H1 (cell line): ENCODE measurements at regions not wholly inside any gene's neighbourhood (a gene's known extent, or its start where the extent isn't known, plus 50 kb on each side); places are given as distances from the start of the nearest gene placed in this dataset.

Source experiments
- CTCF ChIA-PET: fragments of 300-600 bp; sonication (Branson Sonifier 250); formaldehyde crosslinking; loops from one replicate; lab custom pipeline; 2021; ENCODE audit not compliant: partially characterized antibody; lab: Charles Lee
- POLR2A ChIA-PET: fragments of 300-600 bp; sonication (Branson Sonifier 250); formaldehyde crosslinking; loops from one replicate; lab custom pipeline; 2021; ENCODE audit warnings: inconsistent platforms; ENCODE audit not compliant: partially characterized antibody; lab: Charles Lee
- DNase-seq, 2 experiments: peaks; one replicate each; pipeline versions ENCODE4 v3.0.0 to v3.0.0-alpha.2; 2010 to 2022; ENCODE audit warnings: low spot score in 2 of 2, low read depth in 1 of 2, mixed read lengths in 1 of 2
- FAIRE-seq: peaks from 2 replicates; lab custom pipeline; 2011; peaks lifted over from hg19 to GRCh38; lab: Jason Lieb, UNC
- H2AFZ ChIP-seq: 2 replicates; pipeline ENCODE4 v1.8.1; 2012; ENCODE audit warnings: low read length, inconsistent platforms
- H2AK5ac ChIP-seq: 2 replicates; pipeline ENCODE4 v1.6.1; 2013; ENCODE audit warnings: low read depth, low read length
- H2BK120ac ChIP-seq: replicated peaks from 2 replicates; pipeline ENCODE3; 2013; ENCODE audit warnings: low read depth, low read length, inconsistent platforms
- H2BK12ac ChIP-seq: 2 replicates; pipeline ENCODE4 v1.6.1; 2013; ENCODE audit warnings: low read depth, low read length
- H2BK15ac ChIP-seq: 2 replicates; pipeline ENCODE4 v1.6.1; 2013; ENCODE audit warnings: low read length
- H2BK20ac ChIP-seq: 2 replicates; pipeline ENCODE4 v1.6.1; 2013; ENCODE audit warnings: low read length
- H2BK5ac ChIP-seq: 2 replicates; pipeline ENCODE4 v1.6.1; 2013; ENCODE audit warnings: low read depth, low read length
- H3K14ac ChIP-seq: 2 replicates; pipeline ENCODE4 v1.6.1; 2013; ENCODE audit warnings: inconsistent platforms; ENCODE audit not compliant: insufficient read length
- H3K18ac ChIP-seq: 2 replicates; pipeline ENCODE4 v1.6.1; 2013; ENCODE audit warnings: low read length; ENCODE audit errors: extremely low read depth
- H3K23ac ChIP-seq: 2 replicates; pipeline ENCODE4 v1.6.1; 2013; ENCODE audit warnings: inconsistent platforms; ENCODE audit not compliant: insufficient read length
- H3K23me2 ChIP-seq: 2 replicates; pipeline ENCODE4 v1.6.1; 2013; ENCODE audit warnings: low read depth, low read length
- H3K27ac ChIP-seq: 2 replicates; pipeline ENCODE4 v1.6.1; 2011; ENCODE audit warnings: low read depth, low read length, inconsistent platforms
- H3K27me3 ChIP-seq, 4 experiments: replicated peaks in 1 of 4; 1 replicate in 1 of 4; 2 replicates in 3 of 4; pipeline versions ENCODE4 v1.6.1 to v1.8.1; 2011 to 2013; ENCODE audit warnings: low read length in 3 of 4, mild to moderate bottlenecking in 3 of 4, inconsistent platforms in 2 of 4, mixed read lengths in 2 of 4, moderate library complexity in 1 of 4; ENCODE audit not compliant: control insufficient read depth in 3 of 4, insufficient read depth in 3 of 4; ENCODE audit errors: extremely low read depth in 1 of 4
- H3K36me3 ChIP-seq, 4 experiments: 2 replicates each; pipeline versions ENCODE4 v1.6.1 to v1.8.1; 2011 to 2013; ENCODE audit warnings: mild to moderate bottlenecking in 4 of 4, low read length in 3 of 4, moderate library complexity in 2 of 4, control low read depth in 1 of 4, inconsistent platforms in 1 of 4; ENCODE audit not compliant: insufficient read depth in 4 of 4, control insufficient read depth in 2 of 4
- H3K4ac ChIP-seq: replicated peaks from 2 replicates; pipeline ENCODE3; 2013; ENCODE audit warnings: low read length, low read depth, mixed read lengths, inconsistent platforms; ENCODE audit not compliant: insufficient read length
- H3K4me1 ChIP-seq, 4 experiments: replicated peaks in 1 of 4; 1 replicate in 1 of 4; 2 replicates in 3 of 4; pipeline versions ENCODE4 v1.6.1 to v1.8.1; 2011 to 2013; ENCODE audit warnings: low read length in 3 of 4, inconsistent platforms in 2 of 4, mixed read lengths in 1 of 4; ENCODE audit not compliant: insufficient read depth in 4 of 4, control insufficient read depth in 3 of 4
- H3K4me2 ChIP-seq, 2 experiments: 2 replicates each; pipeline versions ENCODE4 v1.6.1 to v1.8.1; 2011 to 2013; ENCODE audit warnings: low read depth in 2 of 2, low read length in 2 of 2, control low read depth in 1 of 2, inconsistent platforms in 1 of 2, mild to moderate bottlenecking in 1 of 2; ENCODE audit not compliant: insufficient read depth in 1 of 2
- H3K4me3 ChIP-seq, 4 experiments: fragments of 200-600, 300-600 bp in 1 of 4; sonication (generic), shearing (Covaris generic), sonication (Bioruptor Twin) in 1 of 4; 2 replicates each; pipeline versions ENCODE4 v1.5.1 to v1.8.1; 2011 to 2016; ENCODE audit warnings: low read length in 4 of 4, low read depth in 3 of 4, control low read depth in 2 of 4, inconsistent platforms in 2 of 4, mild to moderate bottlenecking in 2 of 4, mixed read lengths in 1 of 4, moderate library complexity in 1 of 4; ENCODE audit not compliant: insufficient read depth in 2 of 4; ENCODE audit errors: extremely low read depth in 1 of 4
- H3K56ac ChIP-seq: replicated peaks from 2 replicates; pipeline ENCODE3; 2013; ENCODE audit warnings: low read depth, mild to moderate bottlenecking, mixed read lengths, low read length, inconsistent platforms; ENCODE audit not compliant: insufficient read length
- H3K79me1 ChIP-seq: 2 replicates; pipeline ENCODE4 v1.6.1; 2013; ENCODE audit warnings: low read depth, low read length, control low read depth
- H3K79me2 ChIP-seq, 2 experiments: 2 replicates each; pipeline versions ENCODE4 v1.6.1 to v1.8.1; 2012 to 2013; ENCODE audit warnings: low read length in 2 of 2, mild to moderate bottlenecking in 2 of 2, inconsistent platforms in 1 of 2; ENCODE audit not compliant: insufficient read depth in 2 of 2, control insufficient read depth in 1 of 2
- H3K9ac ChIP-seq, 4 experiments: replicated peaks in 1 of 4; 1 replicate in 1 of 4; 2 replicates in 3 of 4; pipeline versions ENCODE4 v1.6.1 to v1.8.1; 2011 to 2013; ENCODE audit warnings: low read depth in 3 of 4, low read length in 3 of 4, control low read depth in 2 of 4, mild to moderate bottlenecking in 2 of 4, moderate library complexity in 2 of 4, inconsistent platforms in 1 of 4; ENCODE audit errors: extremely low read depth in 1 of 4
- H3K9me3 ChIP-seq, 2 experiments: 2 replicates each; pipeline versions ENCODE4 v1.6.1 to v1.8.1; 2012 to 2013; ENCODE audit warnings: mild to moderate bottlenecking in 2 of 2, moderate library complexity in 2 of 2, control low read depth in 1 of 2, inconsistent platforms in 1 of 2, low read depth in 1 of 2, low read length in 1 of 2, mixed read lengths in 1 of 2; ENCODE audit not compliant: insufficient read depth in 2 of 2
- H4K20me1 ChIP-seq, 2 experiments: replicated peaks in 1 of 2; 2 replicates each; pipeline versions ENCODE3 to v1.8.1; 2011 to 2013; ENCODE audit warnings: inconsistent platforms in 2 of 2, low read length in 2 of 2, mild to moderate bottlenecking in 1 of 2; ENCODE audit not compliant: insufficient read depth in 2 of 2, control insufficient read depth in 1 of 2
- H4K5ac ChIP-seq: 2 replicates; pipeline ENCODE4 v1.6.1; 2013; ENCODE audit warnings: low read length, low read depth, mixed read lengths, inconsistent platforms; ENCODE audit not compliant: insufficient read length
- H4K8ac ChIP-seq: 2 replicates; pipeline ENCODE4 v1.8.0; 2013; ENCODE audit warnings: mild to moderate bottlenecking, moderate library complexity, low read length, inconsistent platforms; ENCODE audit not compliant: insufficient read depth; ENCODE audit errors: extremely low read depth
- H4K91ac ChIP-seq: replicated peaks from 2 replicates; pipeline ENCODE3; 2013; ENCODE audit warnings: low read length, mixed read lengths, inconsistent platforms; ENCODE audit not compliant: insufficient read length
- ATF2 ChIP-seq: IDR thresholded peaks from 2 replicates; pipeline ENCODE4 v1.6.1; 2012; ENCODE audit warnings: low read length, inconsistent platforms
- CBX8 ChIP-seq: fragments of 300-800, 300-1000 bp; sonication (generic); IDR thresholded peaks from 2 replicates; pipeline ENCODE4 v1.7.1; 2016; ENCODE audit warnings: low read depth, low read length, borderline replicate concordance
- CHD1 ChIP-seq: IDR thresholded peaks from 2 replicates; pipeline ENCODE4 v1.6.1; 2012; ENCODE audit warnings: low read depth, low read length, improper control_type of control experiment
- CHD2 ChIP-seq: IDR thresholded peaks from 2 replicates; pipeline ENCODE4 v1.6.1; 2012; ENCODE audit warnings: low read length, improper control_type of control experiment
- KDM5A ChIP-seq: fragments of 200-600 bp; IDR thresholded peaks from 2 replicates; pipeline ENCODE4 v1.7.1; 2012; ENCODE audit warnings: mild to moderate bottlenecking, low read length, inconsistent platforms, mixed read lengths
- SIX5 ChIP-seq: IDR thresholded peaks from 2 replicates; pipeline ENCODE4 v1.6.1; 2011; ENCODE audit warnings: mild to moderate bottlenecking, low read depth, low read length
- TBP ChIP-seq: IDR thresholded peaks from 2 replicates; pipeline ENCODE4 v1.6.1; 2011; ENCODE audit warnings: low read depth, low read length, improper control_type of control experiment
- WGBS, 2 experiments: shearing (Covaris generic) in 1 of 2; methylation state at CpG; one replicate each; pipeline versions ENCODE4 v1.1.6 to v1.1.7; 2013 to 2015; ENCODE audit warnings: low lambda C conversion rate in 2 of 2, mixed read lengths in 2 of 2, inconsistent platforms in 1 of 2, low coverage in 1 of 2, missing lambda C conversion rate in 1 of 2; ENCODE audit not compliant: insufficient replicate concordance in 2 of 2, insufficient coverage in 1 of 2, insufficient read length in 1 of 2; ENCODE audit errors: extremely low coverage in 1 of 2, missing lambda C conversion rate in 1 of 2; 5-methylcytosine and 5-hydroxymethylcytosine counted together

- H3K18ac ChIP-seq = no peak overlapping the region
- H3K4me3 ChIP-seq = no peak overlapping the region
- no peak overlapping the region for H3K4ac ChIP-seq
- no peaks in the 10 kb centered on the region for H4K20me1 ChIP-seq
- DNase-seq (no peak), FAIRE-seq (no peak)
- H2BK15ac ChIP-seq = no peak overlapping the region
- 88% methylated on average over 4 of the region's 4 CpGs; no CpG with 5 or more reads in 1 of the 2 experiments for WGBS, 2 experiments
- H2BK120ac ChIP-seq = no peak overlapping the region
- TF ChIP-seq KDM5A (no peak), CBX8 (no peak), CHD2 (no peak), TBP (no peak), ATF2 (no peak), CHD1 (no peak), SIX5 (no peak)
- peaks cover 0 to 4% of the 10 kb centered on the region in 2 experiments; a peak in 1 of 4 replicates for H3K9me3 ChIP-seq
- H2AK5ac ChIP-seq = no peak overlapping the region
- no peak overlapping the region for H3K56ac ChIP-seq
- no peaks in the 10 kb centered on the region for H3K79me2 ChIP-seq
- H3K79me1 ChIP-seq = no peaks in the 10 kb centered on the region
- no peak overlapping the region for H3K23ac ChIP-seq
- H3K27me3 ChIP-seq = no peaks in the 10 kb centered on the region
- H3K27ac ChIP-seq = no peak overlapping the region
- no peak overlapping the region for H4K5ac ChIP-seq
- no peak overlapping the region for H3K9ac ChIP-seq
- POLR2A ChIA-PET = no interaction called here
- H2BK20ac ChIP-seq = no peak overlapping the region
- no peak overlapping the region for H3K14ac ChIP-seq
- CTCF ChIA-PET = interaction anchor here (0.6 kb wide), 1 partner anchor 312 kb away, joined by 3 read pairs; no protein-coding TSS in a partner anchor
- no peak overlapping the region for H3K4me2 ChIP-seq
- no peak overlapping the region for H4K91ac ChIP-seq
- H3K36me3 ChIP-seq = no peaks in the 10 kb centered on the region
- H2AFZ ChIP-seq = no peak overlapping the region
- H3K23me2 ChIP-seq = no peaks in the 10 kb centered on the region
- no peak overlapping the region for H2BK5ac ChIP-seq
- H2BK12ac ChIP-seq = no peak overlapping the region
- peaks cover 0 to 6% (median 0%) of the 10 kb centered on the region in 4 experiments; a peak in 1 of 7 replicates for H3K4me1 ChIP-seq
- H4K8ac ChIP-seq = no peak overlapping the region
These were observed 429.0 kb upstream of the ZNF608 start for GRCh38 chr5:125175348-125176004.
